ENCODE measurements at regions not wholly inside any gene's neighbourhood (a gene's known extent, or its start where the extent isn't known, plus 50 kb on each side); places are given as distances from the start of the nearest gene placed in this dataset.

DNA sequence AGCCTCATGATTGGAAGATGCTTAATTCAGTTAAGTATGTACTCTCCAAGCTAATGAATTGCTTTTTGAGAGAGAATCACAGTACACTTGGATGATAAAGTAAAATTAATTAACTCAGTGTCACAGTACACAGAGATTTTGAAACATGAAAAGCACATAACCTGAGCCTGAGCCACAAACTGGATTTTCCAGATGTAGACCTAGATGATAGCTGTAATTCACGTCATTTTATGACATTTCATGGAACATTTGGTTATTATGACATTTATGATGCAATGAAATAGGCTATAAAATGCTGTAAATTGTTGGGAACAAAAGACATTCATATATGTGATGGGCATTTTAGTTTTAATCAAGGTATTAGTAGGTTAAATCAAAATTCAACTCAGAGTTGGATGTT lies 983.7 kb downstream of the STPG2 start:
- H3K27me3 ChIP-seq: no peaks in the 10 kb centered on the region
- TF ChIP-seq, protein P1, sequence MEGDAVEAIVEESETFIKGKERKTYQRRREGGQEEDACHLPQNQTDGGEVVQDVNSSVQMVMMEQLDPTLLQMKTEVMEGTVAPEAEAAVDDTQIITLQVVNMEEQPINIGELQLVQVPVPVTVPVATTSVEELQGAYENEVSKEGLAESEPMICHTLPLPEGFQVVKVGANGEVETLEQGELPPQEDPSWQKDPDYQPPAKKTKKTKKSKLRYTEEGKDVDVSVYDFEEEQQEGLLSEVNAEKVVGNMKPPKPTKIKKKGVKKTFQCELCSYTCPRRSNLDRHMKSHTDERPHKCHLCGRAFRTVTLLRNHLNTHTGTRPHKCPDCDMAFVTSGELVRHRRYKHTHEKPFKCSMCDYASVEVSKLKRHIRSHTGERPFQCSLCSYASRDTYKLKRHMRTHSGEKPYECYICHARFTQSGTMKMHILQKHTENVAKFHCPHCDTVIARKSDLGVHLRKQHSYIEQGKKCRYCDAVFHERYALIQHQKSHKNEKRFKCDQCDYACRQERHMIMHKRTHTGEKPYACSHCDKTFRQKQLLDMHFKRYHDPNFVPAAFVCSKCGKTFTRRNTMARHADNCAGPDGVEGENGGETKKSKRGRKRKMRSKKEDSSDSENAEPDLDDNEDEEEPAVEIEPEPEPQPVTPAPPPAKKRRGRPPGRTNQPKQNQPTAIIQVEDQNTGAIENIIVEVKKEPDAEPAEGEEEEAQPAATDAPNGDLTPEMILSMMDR (IDR thresholded peaks at IDR 0.05; ENCODE audit: low read depth, low read length): no peak
- no peaks in the 10 kb centered on the region for H3K4me1 ChIP-seq
- no peaks in the 10 kb centered on the region for H3K9me3 ChIP-seq
- no peak for DNase-seq
- H3K4me3 ChIP-seq (ENCODE audit: low read depth, low read length): no peak overlapping the region
- H3K36me3 ChIP-seq: no peaks in the 10 kb centered on the region

DNA sequence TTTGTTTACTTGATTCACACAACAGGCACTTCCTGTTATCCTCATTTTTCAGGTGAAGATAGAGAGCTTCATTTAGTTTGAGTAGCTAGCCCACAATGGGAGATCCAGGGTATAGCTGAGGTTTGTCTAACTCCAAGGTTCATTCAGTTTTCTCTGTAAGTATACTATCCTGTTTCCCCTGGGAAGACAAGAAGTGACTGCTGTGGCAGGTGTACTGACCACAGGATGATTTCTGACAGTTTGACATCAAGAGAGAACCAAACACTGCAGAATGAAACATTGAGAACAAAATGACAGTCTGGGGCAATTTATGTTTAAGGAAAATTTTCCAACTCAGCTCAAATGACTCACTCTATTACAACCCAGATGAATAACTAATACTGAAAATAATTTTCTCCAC lies 958.0 kb downstream of the STPG2 start:
- Histone ChIP-seq H3K27me3 (no peaks in the 10 kb centered on the region), H3K36me3 (no peaks in the 10 kb centered on the region), H3K4me3 (ENCODE audit: low read depth, low read length) (no peak overlapping the region), H3K4me1 (no peaks in the 10 kb centered on the region), H3K9me3 (no peaks in the 10 kb centered on the region; the same call in 1 of the 2 replicates)
- TF ChIP-seq, protein P1 (IDR thresholded peaks at IDR 0.05; ENCODE audit: low read depth, low read length): no peak
- DNase-seq: no peak

DNA sequence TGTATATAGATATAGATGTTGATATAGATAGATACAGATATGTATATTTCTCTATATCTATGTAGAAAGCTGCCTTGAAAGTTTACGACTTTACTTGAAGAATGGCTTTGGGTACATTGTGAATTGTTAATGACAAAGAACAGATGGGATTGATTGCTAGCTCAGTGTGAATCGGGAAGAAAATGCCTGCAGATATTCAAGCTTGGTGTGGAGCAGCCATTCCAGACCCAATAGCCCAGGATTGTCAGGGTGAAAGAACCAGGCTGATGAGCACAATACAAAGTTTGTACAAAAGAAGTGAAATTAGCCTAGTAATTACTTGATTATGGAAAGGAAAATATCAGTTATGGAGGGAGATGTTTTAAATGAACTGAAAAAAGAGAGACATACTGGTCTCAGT lies 946.2 kb downstream of the STPG2 start:
- no peaks in the 10 kb centered on the region for H3K4me1 ChIP-seq
- no peaks in the 10 kb centered on the region for H3K27me3 ChIP-seq
- H3K9me3 ChIP-seq: no peaks in the 10 kb centered on the region
- H3K36me3 ChIP-seq: no peaks in the 10 kb centered on the region
- H3K4me3 ChIP-seq (ENCODE audit: low read depth, low read length): no peak overlapping the region
- TF ChIP-seq, protein P1 (IDR thresholded peaks at IDR 0.05; ENCODE audit: low read depth, low read length): no peak
- DNase-seq: no peak

DNA sequence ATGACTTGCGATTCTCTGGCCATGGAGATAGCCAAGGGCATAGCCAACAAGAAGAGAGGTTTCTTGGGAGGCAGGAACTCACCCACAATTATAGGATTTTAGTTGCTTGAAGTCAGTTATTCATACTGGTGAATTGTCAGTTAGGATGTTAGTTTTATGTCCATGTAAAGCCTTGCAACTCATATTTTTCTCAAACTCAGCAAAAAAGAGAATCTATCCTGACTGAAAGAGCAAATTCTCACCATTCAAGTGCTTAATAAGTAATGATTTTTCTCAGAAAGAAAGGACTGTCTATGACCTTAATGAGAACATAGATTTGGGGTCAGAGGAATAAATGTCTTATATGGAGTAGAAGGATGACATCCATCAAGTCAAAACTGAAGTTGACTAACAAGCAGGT lies 934.5 kb downstream of the STPG2 start:
- H3K27me3 ChIP-seq: no peaks in the 10 kb centered on the region
- no peak for DNase-seq
- no peaks in the 10 kb centered on the region for H3K4me1 ChIP-seq
- H3K9me3 ChIP-seq: no peaks in the 10 kb centered on the region
- no peak overlapping the region for H3K4me3 ChIP-seq (ENCODE audit: low read depth, low read length)
- TF ChIP-seq, protein P1 (IDR thresholded peaks at IDR 0.05; ENCODE audit: low read depth, low read length): no peak
- H3K36me3 ChIP-seq: no peaks in the 10 kb centered on the region

DNA sequence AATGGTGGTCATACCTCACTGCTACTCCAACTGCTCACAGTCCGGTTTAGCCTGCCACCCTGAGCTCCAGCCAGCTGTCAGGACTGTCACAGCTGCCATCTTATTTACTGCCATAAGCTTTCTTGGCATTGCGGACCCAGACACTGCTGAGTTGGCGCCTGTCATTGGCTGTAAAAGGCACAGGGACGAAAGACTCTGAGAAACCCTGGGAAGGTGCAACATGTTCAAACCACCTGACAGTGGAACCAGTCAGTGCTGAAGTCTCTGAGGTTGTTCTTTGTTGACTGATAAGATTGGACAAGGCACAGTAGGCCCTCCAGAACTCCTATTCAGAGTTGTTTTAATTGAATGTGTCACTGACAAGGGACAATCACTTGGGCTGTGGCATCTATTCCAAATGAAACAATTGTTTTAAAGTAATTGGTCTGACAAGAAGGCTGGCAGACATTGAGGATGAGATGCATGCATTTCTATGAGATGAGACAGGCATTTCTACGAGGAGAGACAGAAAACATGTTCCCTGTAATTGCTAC lies 927.8 kb downstream of the STPG2 start:
- TF ChIP-seq, protein P1 (IDR thresholded peaks at IDR 0.05; ENCODE audit: low read depth, low read length): no peak
- no peaks in the 10 kb centered on the region for H3K9me3 ChIP-seq
- H3K4me3 ChIP-seq (ENCODE audit: low read depth, low read length): no peak overlapping the region
- H3K4me1 ChIP-seq: no peaks in the 10 kb centered on the region
- H3K36me3 ChIP-seq: no peaks in the 10 kb centered on the region
- no peaks in the 10 kb centered on the region for H3K27me3 ChIP-seq
- no peak for DNase-seq

DNA sequence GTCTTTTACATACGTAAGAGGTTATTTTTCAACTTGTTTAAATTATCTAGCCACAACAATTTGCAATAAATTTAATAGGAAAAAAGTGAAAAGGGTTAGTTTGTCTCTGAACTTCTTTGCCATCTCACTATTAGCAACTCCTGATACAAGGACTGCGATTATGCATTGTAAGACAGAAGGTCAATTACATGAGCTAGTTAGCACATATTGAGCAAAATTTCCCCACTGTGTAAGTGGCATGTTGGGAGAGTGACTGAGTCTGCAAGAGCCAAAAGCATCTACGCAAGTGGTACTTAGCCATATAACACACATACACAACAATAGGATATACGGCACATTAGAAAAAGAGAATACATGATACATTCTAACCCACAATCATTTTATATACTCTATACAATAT lies 927.2 kb downstream of the STPG2 start:
- H3K9me3 ChIP-seq: no peaks in the 10 kb centered on the region
- TF ChIP-seq, protein P1 (IDR thresholded peaks at IDR 0.05; ENCODE audit: low read depth, low read length): no peak
- H3K4me3 ChIP-seq (ENCODE audit: low read depth, low read length): no peak overlapping the region
- no peaks in the 10 kb centered on the region for H3K4me1 ChIP-seq
- H3K27me3 ChIP-seq: no peaks in the 10 kb centered on the region
- DNase-seq: no peak
- H3K36me3 ChIP-seq: no peaks in the 10 kb centered on the region

Measured in BE2C (cell line).